ENCODE measurements at regions not wholly inside any gene's neighbourhood (a gene's known extent, or its start where the extent isn't known, plus 50 kb on each side); places are given as distances from the start of the nearest gene placed in this dataset.

GRCh38 chr13:86606264-86606663 is 807.0 kb upstream of the SLITRK6 start:
- TF ChIP-seq SIN3A (IDR thresholded peaks at IDR 0.05; ENCODE audit: borderline replicate concordance, insufficient read depth, low read length) (no peak), REST (IDR thresholded peaks at IDR 0.05; ENCODE audit: insufficient read depth in 1 of 2, low read depth in 2 of 2, low read length in 2 of 2) (no peak), TAF1 (IDR thresholded peaks at IDR 0.05; ENCODE audit: borderline replicate concordance, insufficient read depth, low read length) (no peak), POLR2AphosphoS5 (IDR thresholded peaks at IDR 0.05; ENCODE audit: low read depth, low read length) (no peak), FOXP2 (optimal IDR thresholded peaks at IDR 0.05; ENCODE audit: borderline replicate concordance, extremely low read depth, extremely low read length, insufficient read depth) (no peak)

- no peak for TF ChIP-seq FOXP2 (optimal IDR thresholded peaks at IDR 0.05; ENCODE audit: borderline replicate concordance, extremely low read depth, extremely low read length, insufficient read depth)
- no peak for TF ChIP-seq SIN3A (IDR thresholded peaks at IDR 0.05; ENCODE audit: borderline replicate concordance, insufficient read depth, low read length)
- TF ChIP-seq POLR2AphosphoS5 (IDR thresholded peaks at IDR 0.05; ENCODE audit: low read depth, low read length), result no peak
- TF ChIP-seq REST (IDR thresholded peaks at IDR 0.05; ENCODE audit: insufficient read depth in 1 of 2, low read depth in 2 of 2, low read length in 2 of 2), result no peak
Measured at GRCh38 chr13:86608701-86609100, 809.5 kb upstream of the SLITRK6 start.

DNA sequence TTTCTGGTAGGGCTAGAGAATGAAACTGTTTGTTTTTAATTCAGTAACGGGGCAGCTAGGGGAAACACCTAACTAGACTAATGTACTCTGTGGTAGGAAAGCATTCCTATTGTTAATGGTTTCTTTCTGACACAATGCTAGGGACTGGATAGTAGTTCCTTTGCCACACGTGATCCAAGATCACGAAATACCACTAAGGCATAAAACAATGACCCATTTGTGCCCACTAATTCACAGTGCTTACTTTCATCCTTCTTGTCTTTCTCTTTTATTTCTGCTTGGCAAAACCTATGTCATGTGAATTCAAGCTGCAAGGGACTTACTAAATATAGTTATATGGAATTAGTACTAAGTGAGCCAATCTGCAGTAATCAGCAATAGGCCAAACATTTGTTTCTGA is 834.1 kb upstream of the SLITRK6 start:
- no peak for TF ChIP-seq TAF1 (IDR thresholded peaks at IDR 0.05; ENCODE audit: borderline replicate concordance, insufficient read depth, low read length)
- TF ChIP-seq REST (IDR thresholded peaks at IDR 0.05; ENCODE audit: insufficient read depth in 1 of 2, low read depth in 2 of 2, low read length in 2 of 2), result no peak
- no peak for TF ChIP-seq POLR2AphosphoS5 (IDR thresholded peaks at IDR 0.05; ENCODE audit: low read depth, low read length)
- TF ChIP-seq SIN3A (IDR thresholded peaks at IDR 0.05; ENCODE audit: borderline replicate concordance, insufficient read depth, low read length), result no peak
- TF ChIP-seq FOXP2 (optimal IDR thresholded peaks at IDR 0.05; ENCODE audit: borderline replicate concordance, extremely low read depth, extremely low read length, insufficient read depth), result no peak

GRCh38 chr13:86653009-86653408 is 853.8 kb upstream of the SLITRK6 start:
- TF ChIP-seq FOXP2 (optimal IDR thresholded peaks at IDR 0.05; ENCODE audit: borderline replicate concordance, extremely low read depth, extremely low read length, insufficient read depth) (no peak), REST (IDR thresholded peaks at IDR 0.05; ENCODE audit: insufficient read depth in 1 of 2, low read depth in 2 of 2, low read length in 2 of 2) (no peak), TAF1 (IDR thresholded peaks at IDR 0.05; ENCODE audit: borderline replicate concordance, insufficient read depth, low read length) (no peak), POLR2AphosphoS5 (IDR thresholded peaks at IDR 0.05; ENCODE audit: low read depth, low read length) (no peak), SIN3A (IDR thresholded peaks at IDR 0.05; ENCODE audit: borderline replicate concordance, insufficient read depth, low read length) (no peak)

GRCh38 chr13:86655561-86655960 is 856.3 kb upstream of the SLITRK6 start:
- TF ChIP-seq POLR2AphosphoS5 (IDR thresholded peaks at IDR 0.05; ENCODE audit: low read depth, low read length) (no peak), FOXP2 (optimal IDR thresholded peaks at IDR 0.05; ENCODE audit: borderline replicate concordance, extremely low read depth, extremely low read length, insufficient read depth) (no peak), REST (IDR thresholded peaks at IDR 0.05; ENCODE audit: insufficient read depth in 1 of 2, low read depth in 2 of 2, low read length in 2 of 2) (no peak), TAF1 (IDR thresholded peaks at IDR 0.05; ENCODE audit: borderline replicate concordance, insufficient read depth, low read length) (no peak), SIN3A (IDR thresholded peaks at IDR 0.05; ENCODE audit: borderline replicate concordance, insufficient read depth, low read length) (no peak)
